K562 (cell line): ENCODE measurements at regions not wholly inside any gene's neighbourhood (a gene's known extent, or its start where the extent isn't known, plus 50 kb on each side); places are given as distances from the start of the nearest gene placed in this dataset.

ENCODE experiments used
- ATAC-seq: fragments of 200-7000 bp; cut with Tn5 transposase; 3 replicates; pipeline ENCODE4 v1.9.1; 2020; ENCODE audit warnings: moderate library complexity
- BruUV-seq: library from RNA; stranded (reverse); fragments of 400-500 nt; replicated peaks from 2 replicates; lab custom pipeline; 2021; lab: Mats Ljungman, UMichigan
- CTCF ChIA-PET: fragments of 300-600 bp; formaldehyde crosslinking; extraction: SDS; loops from one replicate; lab custom pipeline; 2021; ENCODE audit warnings: low intra/inter-chr PET ratio; lab: Yijun Ruan, JAX
- POLR2A ChIA-PET: fragments of 300-600, 350-650 bp; sonication (Branson Sonifier 250); formaldehyde crosslinking; extraction: SDS; loops from one replicate; lab custom pipeline; 2021; ENCODE audit warnings: antibody characterized with exemption, inconsistent platforms; lab: Yijun Ruan, JAX
- DNase-seq, 4 experiments: peaks; one replicate each; pipeline versions ENCODE4 v3.0.0 to v3.0.0-alpha.2; 2011 to 2018; ENCODE audit warnings: low spot score in 3 of 4, mixed read lengths in 3 of 4; ENCODE audit errors: extremely low read depth in 1 of 4
- FAIRE-seq: peaks from 2 replicates; lab custom pipeline; 2011; peaks lifted over from hg19 to GRCh38; lab: Jason Lieb, UNC
- H2AFZ ChIP-seq: 2 replicates; pipeline ENCODE4 v1.6.0; 2011; ENCODE audit warnings: low read depth, low read length, control low read depth, inconsistent platforms
- H3K27ac ChIP-seq: fragments of 200-600 bp; 3 replicates; pipeline ENCODE4 v1.8.0; 2011; ENCODE audit warnings: low read depth, mild to moderate bottlenecking, control low read depth, inconsistent platforms, low read length, moderate library complexity, mixed read lengths; ENCODE audit errors: extremely low read depth
- H3K27me3 ChIP-seq, 2 experiments: fragments of 300-600 bp in 1 of 2; 2 replicates in 1 of 2; 3 replicates in 1 of 2; pipeline versions ENCODE4 v1.6.0 to v1.8.0; 2011; ENCODE audit warnings: inconsistent platforms in 2 of 2, low read length in 2 of 2, mild to moderate bottlenecking in 1 of 2, mixed read lengths in 1 of 2, moderate library complexity in 1 of 2; ENCODE audit not compliant: control insufficient read depth in 2 of 2, insufficient read depth in 2 of 2
- H3K36me3 ChIP-seq: fragments of 300-600 bp; 3 replicates; pipeline ENCODE4 v1.8.0; 2011; ENCODE audit warnings: mild to moderate bottlenecking, low read length, inconsistent platforms; ENCODE audit not compliant: control insufficient read depth, insufficient read depth
- H3K4me1 ChIP-seq, 2 experiments: fragments of 200-600 bp in 1 of 2; replicated peaks in 1 of 2; 2 replicates in 1 of 2; 3 replicates in 1 of 2; pipeline versions ENCODE4 v1.5.1 to v1.8.0; 2011; ENCODE audit warnings: inconsistent platforms in 2 of 2, low read length in 2 of 2, mild to moderate bottlenecking in 1 of 2, mixed read lengths in 1 of 2, moderate library complexity in 1 of 2; ENCODE audit not compliant: control insufficient read depth in 2 of 2, insufficient read depth in 2 of 2
- H3K4me2 ChIP-seq: 2 replicates; pipeline ENCODE4 v1.6.1; 2011; ENCODE audit warnings: low read length, control low read depth, inconsistent platforms, mixed read lengths; ENCODE audit not compliant: insufficient read depth
- H3K4me3 ChIP-seq: fragments of 200-600 bp; sonication (generic), shearing (Covaris generic); 2 replicates; pipeline ENCODE4 v1.5.1; 2016; ENCODE audit warnings: control low read depth, inconsistent platforms
- H3K79me2 ChIP-seq: fragments of 200-600 bp; 3 replicates; pipeline ENCODE4 v1.8.0; 2011; ENCODE audit warnings: low read length, inconsistent platforms; ENCODE audit not compliant: control insufficient read depth, insufficient read depth
- H3K9ac ChIP-seq, 2 experiments: 2 replicates each; pipeline versions ENCODE4 v1.6.0 to v1.6.1; 2011; ENCODE audit warnings: low read depth in 2 of 2, low read length in 2 of 2, control low read depth in 1 of 2, inconsistent platforms in 1 of 2, mild to moderate bottlenecking in 1 of 2, mixed read lengths in 1 of 2; ENCODE audit not compliant: insufficient read depth in 1 of 2
- H3K9me1 ChIP-seq: one replicate; pipeline ENCODE4 v1.6.0; 2011; ENCODE audit warnings: inconsistent platforms, mild to moderate bottlenecking, low read length, moderate library complexity; ENCODE audit not compliant: control insufficient read depth, insufficient read depth
- H3K9me3 ChIP-seq: replicated peaks from 2 replicates; pipeline ENCODE4 v1.5.1; 2011; ENCODE audit warnings: low read depth, low read length, inconsistent platforms; ENCODE audit not compliant: control insufficient read depth, insufficient read depth
- H4K20me1 ChIP-seq: replicated peaks from 2 replicates; pipeline ENCODE4 v1.6.1; 2011; ENCODE audit warnings: low read length, inconsistent platforms, mixed read lengths; ENCODE audit not compliant: control insufficient read depth, insufficient read depth
- CCNT2 ChIP-seq: IDR thresholded peaks from 2 replicates; pipeline ENCODE4 v1.6.1; 2011; ENCODE audit warnings: borderline replicate concordance, low read depth, mild to moderate bottlenecking, moderate library complexity, mixed read lengths, low read length; ENCODE audit not compliant: insufficient read length; ENCODE audit errors: extremely low read depth
- CHCHD3 ChIP-seq: fragments of 250-450 bp; sonication (Bioruptor Pico); IDR thresholded peaks from 2 replicates; pipeline ENCODE4 v2.1.2; 2022; ENCODE audit warnings: mild to moderate bottlenecking
- CREB1 ChIP-seq, 2 experiments: sonication (generic) in 1 of 2; formaldehyde crosslinking in 1 of 2; IDR thresholded peaks; 2 replicates each; pipeline versions ENCODE4 v1.6.1 to v1.8.0; 2012 to 2022; ENCODE audit warnings: inconsistent platforms in 1 of 2, mild to moderate bottlenecking in 1 of 2, missing genetic modification reagents in 1 of 2, moderate library complexity in 1 of 2
- HMG20B ChIP-seq: fragments of 250-450 bp; sonication (Bioruptor Pico); IDR thresholded peaks from 2 replicates; pipeline ENCODE4 v1.5.0; 2021; ENCODE audit warnings: mild to moderate bottlenecking
- SMARCA5 ChIP-seq: fragments of 450-650 bp; IDR thresholded peaks from 2 replicates; pipeline ENCODE4 v1.6.1; 2016
- TFAM ChIP-seq: fragments of 250-450 bp; sonication (Bioruptor Pico); conservative IDR thresholded peaks from 2 replicates; pipeline ENCODE4 v1.5.0; 2021; ENCODE audit warnings: mild to moderate bottlenecking, moderate library complexity
- ZNF75A ChIP-seq: fragments of 450-650 bp; formaldehyde crosslinking; IDR thresholded peaks from 2 replicates; pipeline ENCODE4 v1.4.0; 2020; ENCODE audit warnings: mild to moderate bottlenecking
- WGBS: fragments of 100-300 bp; shearing (Covaris generic); methylation state at CpG from one replicate; pipeline ENCODE4 v1.1.6; 2016; ENCODE audit warnings: low coverage, mixed read lengths; ENCODE audit not compliant: insufficient coverage; ENCODE audit errors: missing lambda C conversion rate; 5-methylcytosine and 5-hydroxymethylcytosine counted together
- in situ Hi-C: fragments of 300-500 bp; cut with MboI; formaldehyde crosslinking; loops from 4 replicates; pipeline ENCODE4 v1.15.0; 2018; ENCODE audit warnings: inconsistent platforms, mixed read lengths
- intact Hi-C: fragments of 100-400 bp; cut with micrococcal nuclease; formaldehyde crosslinking; loops from 2 replicates; pipeline ENCODE4 v1.14.2; 2022
- TF ChIP-seq, protein P1 (sequence below), 2 experiments: fragments of 200-800 bp in 1 of 2; sonication (Bioruptor generic) in 1 of 2; sonication (generic) in 1 of 2; formaldehyde crosslinking in 1 of 2; IDR thresholded peaks in 1 of 2; conservative IDR thresholded peaks in 1 of 2; 2 replicates each; pipeline versions ENCODE4 v1.5.0 to v1.6.1; 2016 to 2020; ENCODE audit warnings: missing compliant biosample characterization in 1 of 2, missing genetic modification characterization in 1 of 2, missing genetic modification reagents in 1 of 2
- TF ChIP-seq, protein P2 (sequence below): sonication (generic); formaldehyde crosslinking; IDR thresholded peaks from 2 replicates; pipeline ENCODE4 v1.8.0; 2022; ENCODE audit warnings: mild to moderate bottlenecking, missing genetic modification reagents
- TF ChIP-seq, protein P3 (sequence below): fragments of 450-650 bp; formaldehyde crosslinking; IDR thresholded peaks from 2 replicates; pipeline ENCODE4 v1.4.0; 2022; ENCODE audit warnings: missing genetic modification characterization
- TF ChIP-seq, protein P4 (sequence below): sonication (generic); formaldehyde crosslinking; IDR thresholded peaks from 2 replicates; pipeline ENCODE4 v1.9.0; 2022; ENCODE audit warnings: mild to moderate bottlenecking, missing genetic modification reagents

- no peak for ATAC-seq
- no peaks in the 10 kb centered on the region for H3K9me3 ChIP-seq
- ChIA-PET POLR2A (interaction anchor here (0.6 to 0.7 kb wide), 2 partner anchors 222 to 280 kb away, joined by 3 read pairs; no protein-coding TSS in a partner anchor), CTCF (no interaction called here)
- TF ChIP-seq CCNT2 (no peak), CHCHD3 (CRISPR knock-in tag) (no peak), HMG20B (CRISPR knock-in tag) (no peak), SMARCA5 (no peak), CREB1 (IDR thresholded peaks at IDR 0.05) (no peak), CREB1 (CRISPR knock-in tag; IDR thresholded peaks at IDR 0.05) (no peak), ZNF75A (CRISPR knock-in tag) (no peak), TFAM (CRISPR knock-in tag) (no peak)
- TF ChIP-seq, protein P1, sequence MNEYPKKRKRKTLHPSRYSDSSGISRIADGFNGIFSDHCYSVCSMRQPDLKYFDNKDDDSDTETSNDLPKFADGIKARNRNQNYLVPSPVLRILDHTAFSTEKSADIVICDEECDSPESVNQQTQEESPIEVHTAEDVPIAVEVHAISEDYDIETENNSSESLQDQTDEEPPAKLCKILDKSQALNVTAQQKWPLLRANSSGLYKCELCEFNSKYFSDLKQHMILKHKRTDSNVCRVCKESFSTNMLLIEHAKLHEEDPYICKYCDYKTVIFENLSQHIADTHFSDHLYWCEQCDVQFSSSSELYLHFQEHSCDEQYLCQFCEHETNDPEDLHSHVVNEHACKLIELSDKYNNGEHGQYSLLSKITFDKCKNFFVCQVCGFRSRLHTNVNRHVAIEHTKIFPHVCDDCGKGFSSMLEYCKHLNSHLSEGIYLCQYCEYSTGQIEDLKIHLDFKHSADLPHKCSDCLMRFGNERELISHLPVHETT (CRISPR knock-in tag; conservative IDR thresholded peaks at IDR 0.05 in 1 of 2, IDR thresholded peaks at IDR 0.05 in 1 of 2): no peak
- TF ChIP-seq, protein P2, sequence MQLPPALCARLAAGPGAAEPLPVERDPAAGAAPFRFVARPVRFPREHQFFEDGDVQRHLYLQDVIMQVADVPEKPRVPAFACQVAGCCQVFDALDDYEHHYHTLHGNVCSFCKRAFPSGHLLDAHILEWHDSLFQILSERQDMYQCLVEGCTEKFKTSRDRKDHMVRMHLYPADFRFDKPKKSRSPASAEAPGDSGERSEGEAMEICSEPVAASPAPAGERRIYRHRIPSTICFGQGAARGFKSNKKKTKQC (CRISPR knock-in tag): no peak
- TF ChIP-seq, protein P3, sequence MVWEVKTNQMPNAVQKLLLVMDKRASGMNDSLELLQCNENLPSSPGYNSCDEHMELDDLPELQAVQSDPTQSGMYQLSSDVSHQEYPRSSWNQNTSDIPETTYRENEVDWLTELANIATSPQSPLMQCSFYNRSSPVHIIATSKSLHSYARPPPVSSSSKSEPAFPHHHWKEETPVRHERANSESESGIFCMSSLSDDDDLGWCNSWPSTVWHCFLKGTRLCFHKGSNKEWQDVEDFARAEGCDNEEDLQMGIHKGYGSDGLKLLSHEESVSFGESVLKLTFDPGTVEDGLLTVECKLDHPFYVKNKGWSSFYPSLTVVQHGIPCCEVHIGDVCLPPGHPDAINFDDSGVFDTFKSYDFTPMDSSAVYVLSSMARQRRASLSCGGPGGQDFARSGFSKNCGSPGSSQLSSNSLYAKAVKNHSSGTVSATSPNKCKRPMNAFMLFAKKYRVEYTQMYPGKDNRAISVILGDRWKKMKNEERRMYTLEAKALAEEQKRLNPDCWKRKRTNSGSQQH (CRISPR knock-in tag): no peak
- TF ChIP-seq, protein P4, sequence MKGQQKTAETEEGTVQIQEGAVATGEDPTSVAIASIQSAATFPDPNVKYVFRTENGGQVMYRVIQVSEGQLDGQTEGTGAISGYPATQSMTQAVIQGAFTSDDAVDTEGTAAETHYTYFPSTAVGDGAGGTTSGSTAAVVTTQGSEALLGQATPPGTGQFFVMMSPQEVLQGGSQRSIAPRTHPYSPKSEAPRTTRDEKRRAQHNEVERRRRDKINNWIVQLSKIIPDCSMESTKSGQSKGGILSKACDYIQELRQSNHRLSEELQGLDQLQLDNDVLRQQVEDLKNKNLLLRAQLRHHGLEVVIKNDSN (CRISPR knock-in tag): no peak
- BruUV-seq: no TSS peak
- H3K4me2 ChIP-seq: no peak overlapping the region
- 16% methylated on average over 14 of the region's 14 CpGs for WGBS
- H3K4me1 ChIP-seq: no peaks in the 10 kb centered on the region
- intact Hi-C loops (no loop called here), in situ Hi-C loops (no loop called here)
- no peaks in the 10 kb centered on the region for H3K9me1 ChIP-seq
- FAIRE-seq: no peak
- no peaks in the 10 kb centered on the region for H3K79me2 ChIP-seq
- H4K20me1 ChIP-seq: no peaks in the 10 kb centered on the region
- H2AFZ ChIP-seq: no peak overlapping the region
- H3K4me3 ChIP-seq: no peak overlapping the region
- peaks cover 7 to 21% of the 10 kb centered on the region in 2 experiments; a peak in 3 of 5 replicates for H3K27me3 ChIP-seq
- no peak overlapping the region for H3K27ac ChIP-seq
- no peak for DNase-seq
- no peaks in the 10 kb centered on the region for H3K36me3 ChIP-seq
- no peak overlapping the region for H3K9ac ChIP-seq
Observed at GRCh38 chr6:814378-815347, 121.7 kb upstream of the EXOC2 start.
